ENCODE measurements at regions not wholly inside any gene's neighbourhood (a gene's known extent, or its start where the extent isn't known, plus 50 kb on each side); places are given as distances from the start of the nearest gene placed in this dataset.

- no peak for DNase-seq
Observed at GRCh38 chr2:145341536-145341935, 821.6 kb upstream of the ZEB2 start.

GRCh38 chr2:145339646-145340045 lies 819.7 kb upstream of the ZEB2 start:
- DNase-seq, result no peak

GRCh38 chr2:145332210-145332898 lies 812.4 kb upstream of the ZEB2 start:
- peak in 1 of 3 experiments; percentile 11 for DNase-seq

GRCh38 chr2:145329971-145330370 lies 810.1 kb upstream of the ZEB2 start:
- no peak for DNase-seq

GRCh38 chr2:145325485-145325884 lies 805.6 kb upstream of the ZEB2 start:
- no peak for DNase-seq

GRCh38 chr2:145324748-145325147 lies 804.8 kb upstream of the ZEB2 start:
- DNase-seq, result no peak

GRCh38 chr2:145323512-145323911 lies 803.6 kb upstream of the ZEB2 start:
- DNase-seq, result no peak

GRCh38 chr2:145321344-145321743 lies 801.4 kb upstream of the ZEB2 start:
- DNase-seq, result no peak

- DNase-seq, result no peak
Observed at GRCh38 chr2:145316496-145316895, 796.6 kb upstream of the ZEB2 start.

- DNase-seq, result peak in 1 of 3 experiments; percentile 58
Observed at GRCh38 chr2:145315053-145315452, 795.1 kb upstream of the ZEB2 start.

- DNase-seq, result no peak
Observed at GRCh38 chr2:145314119-145314633, 794.3 kb upstream of the ZEB2 start.

GRCh38 chr2:145305889-145306288 lies 786.0 kb upstream of the ZEB2 start:
- no peak for DNase-seq

- no peak for DNase-seq
Observed at GRCh38 chr2:145304501-145304900, 784.6 kb upstream of the ZEB2 start.

GRCh38 chr2:145303536-145303935 lies 783.6 kb upstream of the ZEB2 start:
- peak in 1 of 3 experiments; percentile 3 for DNase-seq

GRCh38 chr2:145302886-145303285 lies 783.0 kb upstream of the ZEB2 start:
- DNase-seq, result no peak

- no peak for DNase-seq
Observed at GRCh38 chr2:145302451-145302850, 782.5 kb upstream of the ZEB2 start.

GRCh38 chr2:145299368-145299767 lies 779.4 kb upstream of the ZEB2 start:
- DNase-seq, result no peak

GRCh38 chr2:145292166-145292565 lies 772.2 kb upstream of the ZEB2 start:
- no peak for DNase-seq

- DNase-seq, result no peak
Observed at GRCh38 chr2:145290986-145291385, 771.1 kb upstream of the ZEB2 start.

- no peak for DNase-seq
Observed at GRCh38 chr2:145289946-145290345, 770.0 kb upstream of the ZEB2 start.

GRCh38 chr2:145288650-145289496 lies 769.0 kb upstream of the ZEB2 start:
- DNase-seq, result no peak

GRCh38 chr2:145287736-145288135 lies 767.8 kb upstream of the ZEB2 start:
- DNase-seq, result no peak

GRCh38 chr2:145286716-145287275 lies 766.9 kb upstream of the ZEB2 start:
- no peak for DNase-seq

- no peak for DNase-seq
Observed at GRCh38 chr2:145284551-145284950, 764.6 kb upstream of the ZEB2 start.
